Right ventricle myocardium superior (tissue), 1 donor: ENCODE measurements at regions not wholly inside any gene's neighbourhood (a gene's known extent, or its start where the extent isn't known, plus 50 kb on each side); places are given as distances from the start of the nearest gene placed in this dataset.

ENCODE experiments used
- ATAC-seq: fragments of 200-7000 bp; cut with Tn5 transposase; one replicate; pipeline ENCODE4 v1.9.1; 2020; ENCODE audit warnings: mild to moderate bottlenecking; ENCODE audit not compliant: poor library complexity
- DNase-seq: peaks from one replicate; pipeline ENCODE4 v3.0.0-alpha.2; 2020
- intact Hi-C: fragments of 100-400 bp; cut with DNase I; formaldehyde crosslinking; loops from one replicate; pipeline ENCODE4 v1.11.2; 2022
- donor health status: DM: no; HTN: yes; CAD: no; lungs with severe emphysema.

- DNase-seq (no peak), ATAC-seq (no peak)
- intact Hi-C loops, result no loop called here
Observed at GRCh38 chr19:29405728-29405995, 120.1 kb upstream of the VSTM2B start.

- DNase-seq (no peak), ATAC-seq (no peak)
- intact Hi-C loops, result no loop called here
Observed at GRCh38 chr19:29409076-29409862, 116.5 kb upstream of the VSTM2B start.

- intact Hi-C loops, result no loop called here
- ATAC-seq, result no peak
- no peak for DNase-seq
Observed at GRCh38 chr19:29410601-29411000, 115.2 kb upstream of the VSTM2B start.

- DNase-seq, result no peak
- intact Hi-C loops, result no loop called here
- ATAC-seq, result no peak
Observed at GRCh38 chr19:29411113-29411581, 114.6 kb upstream of the VSTM2B start.

- DNase-seq, result no peak
- ATAC-seq, result peak; percentile 31
- intact Hi-C loops, result no loop called here
Observed at GRCh38 chr19:29413435-29413834, 112.4 kb upstream of the VSTM2B start.

GRCh38 chr19:29415507-29415906 is 110.3 kb upstream of the VSTM2B start:
- intact Hi-C loops, result no loop called here
- ATAC-seq, result no peak
- DNase-seq, result no peak

- intact Hi-C loops, result no loop called here
- ATAC-seq, result no peak
- DNase-seq, result no peak
Observed at GRCh38 chr19:29417048-29417447, 108.7 kb upstream of the VSTM2B start.

GRCh38 chr19:29418201-29418600 is 107.6 kb upstream of the VSTM2B start:
- intact Hi-C loops, result no loop called here
- no peak for DNase-seq
- ATAC-seq, result no peak

GRCh38 chr19:29420065-29420464 is 105.7 kb upstream of the VSTM2B start:
- no peak for DNase-seq
- ATAC-seq, result no peak
- intact Hi-C loops, result no loop called here

GRCh38 chr19:29420482-29421195 is 105.2 kb upstream of the VSTM2B start:
- DNase-seq, result no peak

GRCh38 chr19:29421196-29421545 is 104.6 kb upstream of the VSTM2B start:
- DNase-seq, result no peak
- ATAC-seq, result no peak
- intact Hi-C loops, result no loop called here

More at GRCh38 chr19:29420482-29421195, 105.2 kb upstream of the VSTM2B start:
- intact Hi-C loops, result no loop called here
- ATAC-seq, result no peak

- DNase-seq (no peak), ATAC-seq (no peak)
- intact Hi-C loops, result no loop called here
Observed at GRCh38 chr19:29422047-29422446, 103.7 kb upstream of the VSTM2B start.

- ATAC-seq, result no peak
- intact Hi-C loops, result no loop called here
- no peak for DNase-seq
Observed at GRCh38 chr19:29422486-29423085, 103.2 kb upstream of the VSTM2B start.

- ATAC-seq (no peak), DNase-seq (no peak)
- intact Hi-C loops, result no loop called here
Observed at GRCh38 chr19:29428071-29428470, 97.7 kb upstream of the VSTM2B start.

GRCh38 chr19:29429021-29429420 is 96.8 kb upstream of the VSTM2B start:
- DNase-seq (no peak), ATAC-seq (no peak)
- intact Hi-C loops, result no loop called here

GRCh38 chr19:29429581-29429980 is 96.2 kb upstream of the VSTM2B start:
- DNase-seq (no peak), ATAC-seq (no peak)
- intact Hi-C loops, result no loop called here

GRCh38 chr19:29431332-29431731 is 94.5 kb upstream of the VSTM2B start:
- no peak for ATAC-seq
- no peak for DNase-seq
- intact Hi-C loops, result no loop called here

GRCh38 chr19:29432677-29433076 is 93.1 kb upstream of the VSTM2B start:
- DNase-seq (no peak), ATAC-seq (no peak)
- intact Hi-C loops, result no loop called here

GRCh38 chr19:29436591-29437103 is 89.1 kb upstream of the VSTM2B start:
- intact Hi-C loops, result no loop called here
- DNase-seq (no peak), ATAC-seq (no peak)

- DNase-seq (no peak), ATAC-seq (no peak)
- intact Hi-C loops, result no loop called here
Observed at GRCh38 chr19:29439021-29439420, 86.8 kb upstream of the VSTM2B start.
